DND-41 (cell line): ENCODE measurements at regions not wholly inside any gene's neighbourhood (a gene's known extent, or its start where the extent isn't known, plus 50 kb on each side); places are given as distances from the start of the nearest gene placed in this dataset.

ENCODE experiments used
- ATAC-seq: fragments of 200-7000 bp; cut with Tn5 transposase; 3 replicates; pipeline ENCODE4 v1.9.1; 2021; ENCODE audit warnings: low read depth; ENCODE audit not compliant: insufficient read depth
- DNase-seq: peaks from one replicate; pipeline ENCODE4 v3.0.0-alpha.2; 2020
- H2AFZ ChIP-seq: 2 replicates; pipeline ENCODE4 v1.6.0; 2012; ENCODE audit warnings: low read depth, low read length
- H3K27ac ChIP-seq: 2 replicates; pipeline ENCODE4 v1.5.1; 2012; ENCODE audit warnings: low read length, inconsistent platforms
- H3K27me3 ChIP-seq: fragments of 200-600 bp; sonication (generic); 2 replicates; pipeline ENCODE4 v1.6.0; 2012; ENCODE audit warnings: low read length, mild to moderate bottlenecking, inconsistent platforms; ENCODE audit not compliant: insufficient read depth, poor library complexity
- H3K36me3 ChIP-seq: 2 replicates; pipeline ENCODE4 v1.5.1; 2012; ENCODE audit warnings: low read length, inconsistent platforms; ENCODE audit not compliant: insufficient read depth
- H3K4me1 ChIP-seq: 2 replicates; pipeline ENCODE4 v1.5.1; 2012; ENCODE audit warnings: mild to moderate bottlenecking, low read length; ENCODE audit not compliant: insufficient read depth
- H3K4me2 ChIP-seq: 2 replicates; pipeline ENCODE4 v1.6.0; 2012; ENCODE audit warnings: mild to moderate bottlenecking, moderate library complexity, low read length, inconsistent platforms; ENCODE audit not compliant: insufficient read depth
- H3K4me3 ChIP-seq, 2 experiments: fragments of 200-600 bp in 1 of 2; shearing (Covaris generic) in 1 of 2; 2 replicates each; pipeline ENCODE4 v1.5.1; 2012 to 2016; ENCODE audit warnings: inconsistent platforms in 2 of 2, low read length in 2 of 2, mild to moderate bottlenecking in 2 of 2, low read depth in 1 of 2, moderate library complexity in 1 of 2
- H3K79me2 ChIP-seq: 2 replicates; pipeline ENCODE4 v1.6.0; 2012; ENCODE audit warnings: low read length, inconsistent platforms; ENCODE audit not compliant: insufficient read depth
- H3K9ac ChIP-seq: 2 replicates; pipeline ENCODE4 v1.6.0; 2012; ENCODE audit warnings: low read depth, mild to moderate bottlenecking, inconsistent platforms, low read length, moderate library complexity
- H3K9me3 ChIP-seq: 2 replicates; pipeline ENCODE4 v1.5.1; 2012; ENCODE audit warnings: low read length, moderate library complexity, mild to moderate bottlenecking, inconsistent platforms; ENCODE audit not compliant: insufficient read depth, severe bottlenecking
- H4K20me1 ChIP-seq: 2 replicates; pipeline ENCODE4 v1.6.0; 2012; ENCODE audit warnings: low read length; ENCODE audit not compliant: insufficient read depth
- EZH2 ChIP-seq: IDR thresholded peaks from 3 replicates; pipeline ENCODE4 v1.6.1; 2012; ENCODE audit warnings: borderline replicate concordance, low read depth, mild to moderate bottlenecking, moderate library complexity, low read length, inconsistent platforms; ENCODE audit not compliant: severe bottlenecking
- TF ChIP-seq, protein P1 (sequence below): IDR thresholded peaks from 2 replicates; pipeline ENCODE4 v1.5.1; 2012; ENCODE audit warnings: borderline replicate concordance, low read length, moderate library complexity, mild to moderate bottlenecking; ENCODE audit not compliant: poor library complexity, severe bottlenecking; ENCODE audit errors: extremely low read depth

DNA sequence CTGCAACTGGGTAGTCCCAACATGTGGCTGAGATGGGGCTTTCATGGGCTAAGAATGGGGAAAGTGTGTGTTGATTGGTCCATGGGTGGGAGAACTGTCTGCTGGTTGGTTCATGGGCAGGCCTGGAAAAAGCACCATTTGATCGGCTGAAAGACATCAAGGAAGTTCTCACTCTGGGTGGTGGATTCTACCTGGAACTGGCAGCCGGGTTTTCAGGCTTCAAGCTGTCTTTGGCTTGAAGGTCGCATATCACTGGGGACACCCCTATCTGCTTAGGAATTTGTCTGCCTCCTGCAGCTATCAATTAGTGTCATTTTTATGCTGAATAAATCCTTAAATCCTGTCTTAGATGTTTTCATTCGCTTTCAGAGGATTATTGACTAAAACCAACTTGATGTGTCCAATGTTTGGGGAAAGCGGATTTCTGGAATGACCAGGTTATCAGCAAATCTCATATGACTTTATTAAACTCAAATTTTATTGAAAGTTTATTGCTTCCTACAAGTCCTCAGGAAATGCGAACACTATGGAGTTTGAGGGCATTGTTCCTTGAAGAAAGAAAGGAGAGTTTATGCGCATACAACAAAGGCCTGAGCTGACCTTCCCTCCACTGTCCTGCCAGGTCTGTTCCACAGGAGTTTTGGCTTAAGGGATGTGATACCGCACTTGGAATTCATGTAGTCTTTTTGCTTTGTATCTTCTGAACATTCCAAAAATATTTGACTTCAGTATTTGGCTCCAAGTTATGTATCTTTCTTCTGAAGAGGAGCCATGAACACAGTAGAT lies 451.1 kb downstream of the TUSC1 start:
- Histone ChIP-seq H3K4me1 (no peaks in the 10 kb centered on the region), H3K27ac (no peak overlapping the region), H3K27me3 (no peaks in the 10 kb centered on the region), H3K4me2 (no peak overlapping the region), H2AFZ (no peak overlapping the region), H3K79me2 (no peaks in the 10 kb centered on the region), H3K4me3 (no peak overlapping the region), H3K9ac (no peak overlapping the region), H4K20me1 (no peaks in the 10 kb centered on the region), H3K36me3 (no peaks in the 10 kb centered on the region), H3K9me3 (no peaks in the 10 kb centered on the region)
- ATAC-seq (no peak), DNase-seq (no peak)
- no peak for TF ChIP-seq EZH2
- TF ChIP-seq, protein P1, sequence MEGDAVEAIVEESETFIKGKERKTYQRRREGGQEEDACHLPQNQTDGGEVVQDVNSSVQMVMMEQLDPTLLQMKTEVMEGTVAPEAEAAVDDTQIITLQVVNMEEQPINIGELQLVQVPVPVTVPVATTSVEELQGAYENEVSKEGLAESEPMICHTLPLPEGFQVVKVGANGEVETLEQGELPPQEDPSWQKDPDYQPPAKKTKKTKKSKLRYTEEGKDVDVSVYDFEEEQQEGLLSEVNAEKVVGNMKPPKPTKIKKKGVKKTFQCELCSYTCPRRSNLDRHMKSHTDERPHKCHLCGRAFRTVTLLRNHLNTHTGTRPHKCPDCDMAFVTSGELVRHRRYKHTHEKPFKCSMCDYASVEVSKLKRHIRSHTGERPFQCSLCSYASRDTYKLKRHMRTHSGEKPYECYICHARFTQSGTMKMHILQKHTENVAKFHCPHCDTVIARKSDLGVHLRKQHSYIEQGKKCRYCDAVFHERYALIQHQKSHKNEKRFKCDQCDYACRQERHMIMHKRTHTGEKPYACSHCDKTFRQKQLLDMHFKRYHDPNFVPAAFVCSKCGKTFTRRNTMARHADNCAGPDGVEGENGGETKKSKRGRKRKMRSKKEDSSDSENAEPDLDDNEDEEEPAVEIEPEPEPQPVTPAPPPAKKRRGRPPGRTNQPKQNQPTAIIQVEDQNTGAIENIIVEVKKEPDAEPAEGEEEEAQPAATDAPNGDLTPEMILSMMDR, result no peak

DNA sequence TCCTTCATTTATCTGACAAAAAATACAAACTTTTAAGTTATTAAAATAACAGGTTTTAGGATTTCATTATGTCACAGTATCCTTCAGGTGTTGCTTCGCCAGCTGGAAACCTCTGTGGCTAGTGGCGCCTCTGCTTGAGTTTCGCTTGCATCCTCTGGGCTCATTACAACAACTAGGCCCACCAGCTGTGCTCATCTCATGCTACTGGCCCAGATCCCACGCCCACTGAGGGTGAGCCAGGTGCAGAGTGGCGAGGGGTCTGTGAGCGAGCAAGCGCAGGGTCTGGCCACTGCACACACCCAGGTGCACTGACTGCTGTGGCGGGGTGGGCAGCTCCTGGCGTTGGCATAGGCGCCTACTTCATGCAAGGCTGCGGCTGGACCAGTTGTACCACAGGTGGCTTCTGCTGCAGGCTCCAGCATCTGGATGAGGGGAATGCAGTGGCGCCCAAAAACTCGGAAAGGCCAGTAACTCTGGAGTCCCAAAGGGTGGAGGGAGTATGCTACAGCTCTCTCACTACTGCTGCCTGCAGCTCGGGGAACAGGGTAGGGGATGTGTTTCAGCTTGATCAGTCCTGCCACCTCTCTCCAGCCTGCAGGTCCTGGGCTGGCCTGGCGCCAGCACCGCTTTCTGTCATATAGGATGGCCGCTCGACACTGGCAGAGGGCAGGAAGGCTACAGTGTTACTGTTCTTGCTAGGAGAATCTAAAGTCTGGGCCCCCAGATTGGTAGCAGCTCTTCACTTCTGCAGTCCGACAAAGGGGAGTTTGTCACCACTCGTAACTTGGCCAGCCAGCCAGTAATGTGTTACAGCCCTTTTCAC lies 452.1 kb downstream of the TUSC1 start:
- no peaks in the 10 kb centered on the region for H4K20me1 ChIP-seq
- no peaks in the 10 kb centered on the region for H3K27me3 ChIP-seq
- no peak for ATAC-seq
- TF ChIP-seq, protein P1, result no peak
- TF ChIP-seq EZH2, result no peak
- H3K27ac ChIP-seq, result no peak overlapping the region
- H3K9me3 ChIP-seq, result no peaks in the 10 kb centered on the region
- H3K36me3 ChIP-seq, result no peaks in the 10 kb centered on the region
- H2AFZ ChIP-seq, result no peak overlapping the region
- H3K4me2 ChIP-seq, result no peak overlapping the region
- no peak for DNase-seq
- no peaks in the 10 kb centered on the region for H3K79me2 ChIP-seq
- no peak overlapping the region for H3K4me3 ChIP-seq
- no peaks in the 10 kb centered on the region for H3K4me1 ChIP-seq
- H3K9ac ChIP-seq, result no peak overlapping the region

GRCh38 chr9:25224996-25225395 lies 453.2 kb downstream of the TUSC1 start:
- no peaks in the 10 kb centered on the region for H3K9me3 ChIP-seq
- H4K20me1 ChIP-seq, result no peaks in the 10 kb centered on the region
- H2AFZ ChIP-seq, result no peak overlapping the region
- H3K9ac ChIP-seq, result no peak overlapping the region
- H3K4me2 ChIP-seq, result no peak overlapping the region
- DNase-seq (no peak), ATAC-seq (no peak)
- TF ChIP-seq EZH2, result no peak
- TF ChIP-seq, protein P1, result no peak
- no peaks in the 10 kb centered on the region for H3K27me3 ChIP-seq
- no peaks in the 10 kb centered on the region for H3K4me1 ChIP-seq
- no peaks in the 10 kb centered on the region for H3K79me2 ChIP-seq
- no peak overlapping the region for H3K27ac ChIP-seq
- no peak overlapping the region for H3K4me3 ChIP-seq
- no peaks in the 10 kb centered on the region for H3K36me3 ChIP-seq
